Upper lobe of right lung (tissue), 1 donor: ENCODE measurements at regions not wholly inside any gene's neighbourhood (a gene's known extent, or its start where the extent isn't known, plus 50 kb on each side); places are given as distances from the start of the nearest gene placed in this dataset.

Experiments
- ATAC-seq: fragments of 200-7000 bp; cut with Tn5 transposase; one replicate; pipeline ENCODE4 v1.9.1; 2020; ENCODE audit warnings: mild to moderate bottlenecking, moderate library complexity
- DNase-seq: peaks from one replicate; pipeline ENCODE4 v3.0.0-alpha.2; 2020
- H3K27ac ChIP-seq: fragments of 200-600 bp; one replicate; pipeline ENCODE4 v1.8.0; 2022
- H3K27me3 ChIP-seq: fragments of 200-600 bp; one replicate; pipeline ENCODE4 v1.8.0; 2022; ENCODE audit warnings: mild to moderate bottlenecking
- H3K36me3 ChIP-seq: fragments of 200-600 bp; one replicate; pipeline ENCODE4 v1.8.0; 2022
- H3K4me1 ChIP-seq: fragments of 200-600 bp; one replicate; pipeline ENCODE4 v1.8.0; 2022
- H3K4me3 ChIP-seq: fragments of 200-600 bp; one replicate; pipeline ENCODE4 v1.8.0; 2022; ENCODE audit warnings: mild to moderate bottlenecking
- H3K9me3 ChIP-seq: fragments of 200-600 bp; one replicate; pipeline ENCODE4 v1.8.0; 2022
- intact Hi-C: fragments of 100-400 bp; cut with DNase I; formaldehyde crosslinking; loops from one replicate; pipeline ENCODE4 v1.11.0; 2022
- TF ChIP-seq, protein P1 (sequence below): fragments of 200-600 bp; IDR thresholded peaks from one replicate; pipeline ENCODE4 v1.8.0; 2022; ENCODE audit warnings: antibody characterized with exemption
- donor health status: DM: no; HTN: yes; CAD: no; lungs with severe emphysema.

DNA sequence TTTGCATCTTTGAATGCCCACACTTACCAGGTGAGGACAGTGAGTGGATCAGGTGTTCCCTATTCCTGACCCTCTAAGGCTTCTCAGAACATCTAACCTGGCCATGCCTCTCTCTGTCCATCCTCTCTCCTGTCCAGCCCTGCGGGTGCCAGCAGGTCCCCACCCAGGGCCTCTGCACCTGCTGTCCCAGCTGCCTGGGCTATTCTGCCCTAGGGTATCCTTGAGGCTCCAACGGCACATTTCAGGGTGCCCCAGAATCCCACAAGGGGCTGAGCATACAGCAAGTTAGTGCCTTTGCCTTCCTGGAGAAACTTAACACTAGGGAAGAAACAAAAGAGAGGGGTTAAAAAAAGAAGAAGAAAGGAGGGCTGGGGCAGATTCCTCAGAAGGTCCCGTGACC is 107.4 kb downstream of the UNCX start:
- TF ChIP-seq, protein P1, sequence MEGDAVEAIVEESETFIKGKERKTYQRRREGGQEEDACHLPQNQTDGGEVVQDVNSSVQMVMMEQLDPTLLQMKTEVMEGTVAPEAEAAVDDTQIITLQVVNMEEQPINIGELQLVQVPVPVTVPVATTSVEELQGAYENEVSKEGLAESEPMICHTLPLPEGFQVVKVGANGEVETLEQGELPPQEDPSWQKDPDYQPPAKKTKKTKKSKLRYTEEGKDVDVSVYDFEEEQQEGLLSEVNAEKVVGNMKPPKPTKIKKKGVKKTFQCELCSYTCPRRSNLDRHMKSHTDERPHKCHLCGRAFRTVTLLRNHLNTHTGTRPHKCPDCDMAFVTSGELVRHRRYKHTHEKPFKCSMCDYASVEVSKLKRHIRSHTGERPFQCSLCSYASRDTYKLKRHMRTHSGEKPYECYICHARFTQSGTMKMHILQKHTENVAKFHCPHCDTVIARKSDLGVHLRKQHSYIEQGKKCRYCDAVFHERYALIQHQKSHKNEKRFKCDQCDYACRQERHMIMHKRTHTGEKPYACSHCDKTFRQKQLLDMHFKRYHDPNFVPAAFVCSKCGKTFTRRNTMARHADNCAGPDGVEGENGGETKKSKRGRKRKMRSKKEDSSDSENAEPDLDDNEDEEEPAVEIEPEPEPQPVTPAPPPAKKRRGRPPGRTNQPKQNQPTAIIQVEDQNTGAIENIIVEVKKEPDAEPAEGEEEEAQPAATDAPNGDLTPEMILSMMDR, result no peak
- intact Hi-C loops, result no loop called here

DNA sequence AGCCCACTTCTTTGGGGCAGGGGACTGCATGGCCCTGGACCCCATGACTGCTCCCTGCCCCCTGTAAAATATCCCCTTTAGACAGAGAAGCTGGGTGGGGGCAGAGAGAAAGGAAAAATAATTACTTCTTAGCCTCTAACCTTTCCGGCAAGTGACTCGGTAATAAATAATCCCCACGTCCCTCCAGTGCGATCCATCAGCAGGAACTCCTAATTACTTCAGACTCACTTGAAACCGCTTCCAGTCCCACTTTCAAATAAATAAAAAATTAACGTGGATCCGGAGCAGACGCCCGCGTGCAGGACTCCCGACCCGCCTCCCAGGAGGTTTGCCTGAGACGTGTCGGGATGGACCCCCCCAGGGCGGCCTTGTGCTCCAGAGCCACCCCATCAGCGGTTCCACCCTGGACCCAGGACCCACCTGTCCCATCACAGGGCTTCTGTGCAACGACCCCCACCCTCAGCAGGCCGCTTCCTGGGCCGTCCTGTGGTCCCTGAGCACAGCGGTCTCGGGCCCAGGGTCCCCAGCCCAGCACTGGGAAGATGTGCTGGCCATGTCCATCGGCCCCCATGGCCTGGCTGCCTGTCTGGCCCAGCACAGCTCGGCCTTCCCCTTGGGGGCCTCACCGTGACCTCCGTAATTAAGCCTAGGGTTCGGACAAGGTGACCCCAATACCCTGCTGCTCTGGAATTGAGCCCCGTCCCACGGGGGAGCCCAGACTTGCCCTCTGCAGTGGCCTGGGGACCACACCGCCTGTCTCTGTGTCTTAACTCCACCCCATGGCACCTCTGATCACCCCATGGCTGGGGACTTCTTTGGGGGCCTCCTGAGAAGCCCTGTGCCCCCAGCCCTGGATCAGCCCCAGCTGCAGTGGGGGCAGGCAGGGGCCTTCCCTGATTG is 108.0 kb downstream of the UNCX start:
- Histone ChIP-seq H3K4me1 (no peaks in the 10 kb centered on the region), H3K9me3 (no peaks in the 10 kb centered on the region), H3K27me3 (no peaks in the 10 kb centered on the region), H3K4me3 (no peak overlapping the region), H3K36me3 (no peaks in the 10 kb centered on the region), H3K27ac (no peak overlapping the region)
- DNase-seq (no peak), ATAC-seq (no peak)
- intact Hi-C loops, result no loop called here
- TF ChIP-seq, protein P1, result no peak

More for the DNA sequence above, 107.4 kb downstream of the UNCX start:
- no peak for ATAC-seq
- no peaks in the 10 kb centered on the region for H3K36me3 ChIP-seq
- no peaks in the 10 kb centered on the region for H3K9me3 ChIP-seq
- no peak for DNase-seq
- no peak overlapping the region for H3K4me3 ChIP-seq
- H3K27ac ChIP-seq, result no peak overlapping the region
- H3K27me3 ChIP-seq, result no peaks in the 10 kb centered on the region
- no peaks in the 10 kb centered on the region for H3K4me1 ChIP-seq

DNA sequence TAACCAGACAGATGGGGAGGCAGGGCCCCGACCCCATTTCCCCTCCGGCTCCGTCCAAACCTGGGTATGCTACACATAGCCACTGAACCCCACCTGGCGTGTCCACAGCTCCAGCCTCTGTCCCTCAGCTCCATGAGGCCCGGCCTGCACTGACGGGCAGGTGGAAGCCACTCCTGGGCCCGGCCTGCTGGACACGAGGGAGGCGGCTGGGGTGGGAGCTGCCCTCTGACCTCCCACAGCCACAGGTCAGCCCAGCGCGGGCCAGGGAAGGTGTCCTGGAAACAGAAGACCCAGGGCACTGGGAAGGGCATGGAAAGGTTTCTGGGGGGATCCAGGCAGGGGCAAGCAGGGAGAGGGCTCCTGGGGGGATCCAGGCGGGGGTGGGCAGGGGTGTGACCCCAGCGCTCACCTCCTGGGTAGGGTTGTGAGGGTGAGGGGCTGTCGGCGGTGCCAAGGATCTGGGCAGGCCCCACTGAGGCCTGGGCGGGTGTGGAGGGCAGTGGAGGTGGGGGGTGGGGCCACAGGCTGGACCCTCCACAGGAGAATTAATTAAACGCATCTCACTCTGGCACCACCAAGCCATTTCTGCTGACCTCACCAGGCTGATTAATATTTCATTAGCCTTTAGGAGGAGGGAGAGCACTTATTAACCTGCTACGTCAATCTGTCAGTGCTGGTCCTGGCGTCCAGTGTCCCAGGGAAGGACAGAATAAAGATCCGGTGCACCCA is 108.9 kb downstream of the UNCX start:
- Histone ChIP-seq H3K36me3 (no peaks in the 10 kb centered on the region), H3K4me1 (no peaks in the 10 kb centered on the region), H3K4me3 (no peak overlapping the region), H3K27ac (no peak overlapping the region), H3K9me3 (no peaks in the 10 kb centered on the region), H3K27me3 (peaks cover under 1% of the 10 kb centered on the region)
- ATAC-seq, result no peak
- intact Hi-C loops, result no loop called here
- no peak for DNase-seq
- TF ChIP-seq, protein P1, result no peak

DNA sequence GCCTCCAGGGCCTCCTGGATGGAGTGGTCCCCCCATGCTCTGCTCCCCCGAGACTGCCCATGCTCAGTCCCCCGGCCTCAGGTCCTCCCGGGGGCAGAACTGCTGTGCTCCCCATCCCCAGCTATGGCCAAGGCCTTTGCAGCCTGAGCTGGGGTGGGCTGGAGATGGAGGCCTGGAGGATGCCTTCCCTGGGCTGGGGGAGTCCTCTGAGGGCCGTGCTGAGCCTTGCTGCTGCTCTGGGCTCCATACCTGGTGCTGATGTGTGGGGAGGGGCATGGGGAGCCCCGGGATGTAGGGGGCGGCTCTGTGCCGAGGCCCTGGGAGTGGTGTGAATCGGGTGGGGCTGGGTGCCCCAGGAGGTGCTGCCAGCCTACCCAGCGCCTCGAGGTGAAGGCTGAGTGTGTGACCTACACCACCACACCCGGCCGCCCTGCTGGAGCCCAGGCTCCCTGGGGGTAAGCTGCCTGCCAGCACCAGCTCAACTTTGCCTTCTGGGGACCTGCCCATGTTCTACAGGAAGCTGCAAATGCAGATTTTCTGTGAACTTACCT is 109.5 kb downstream of the UNCX start:
- Histone ChIP-seq H3K9me3 (no peaks in the 10 kb centered on the region), H3K4me3 (no peak overlapping the region), H3K27me3 (peaks cover 7% of the 10 kb centered on the region), H3K36me3 (no peaks in the 10 kb centered on the region), H3K4me1 (no peaks in the 10 kb centered on the region), H3K27ac (no peak overlapping the region)
- no peak for DNase-seq
- no peak for ATAC-seq
- TF ChIP-seq, protein P1, result no peak
- intact Hi-C loops, result no loop called here

DNA sequence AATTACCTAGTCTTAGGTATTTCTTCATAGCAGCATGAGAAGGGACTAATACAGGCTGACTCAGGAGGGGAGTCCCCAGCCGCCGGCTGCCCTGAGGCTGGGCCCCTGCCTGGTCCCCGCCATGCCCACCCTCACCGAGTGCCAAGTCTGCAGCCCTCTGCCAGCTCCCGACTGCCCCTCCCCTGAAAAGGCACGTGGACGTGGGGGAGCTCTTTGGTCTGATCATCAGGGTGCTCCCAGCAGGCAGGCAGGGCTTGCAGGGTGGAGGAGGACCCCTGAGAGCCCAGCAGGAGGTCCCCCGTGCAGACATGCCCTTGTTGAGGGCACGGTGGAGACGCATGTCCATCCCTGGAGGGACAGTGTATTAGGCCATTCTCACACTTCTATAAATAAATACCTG is 110.9 kb downstream of the UNCX start:
- Histone ChIP-seq H3K4me3 (no peak overlapping the region), H3K27me3 (peaks cover 9% of the 10 kb centered on the region), H3K27ac (no peak overlapping the region), H3K9me3 (no peaks in the 10 kb centered on the region), H3K36me3 (no peaks in the 10 kb centered on the region), H3K4me1 (no peaks in the 10 kb centered on the region)
- ATAC-seq (no peak), DNase-seq (no peak)
- intact Hi-C loops, result no loop called here
- TF ChIP-seq, protein P1, result no peak
